ENCODE measurements at regions not wholly inside any gene's neighbourhood (a gene's known extent, or its start where the extent isn't known, plus 50 kb on each side); places are given as distances from the start of the nearest gene placed in this dataset.
A peak's percentile ranks its signal among the peaks of the same experiment; 100 is the strongest.

GRCh38 chr2:204114295-204115136, 178.0 kb downstream of the ICOS start:
- Histone ChIP-seq H3K9me3 (no peaks in the 10 kb centered on the region), H3K27me3 (no peaks in the 10 kb centered on the region), H3K4me1 (peaks cover 0 to 59% (median 50%) of the 10 kb centered on the region in 4 donors), H3K36me3 (no peaks in the 10 kb centered on the region), H3K27ac (no peak overlapping the region), H3K4me3 (no peak overlapping the region)
- WGBS, 2 donors, result 61 to 70% methylated on average over 11 of the region's 11 CpGs
- TF ChIP-seq POLR2AphosphoS5 (IDR thresholded peaks at IDR 0.05), result peak in 1 of 4 donors; percentile 7
- TF ChIP-seq POLR2A (IDR thresholded peaks at IDR 0.05), result no peak
- intact Hi-C loops (cut with DNase I), result loop anchor here (10.0 kb wide), 1 partner anchor 90 kb away; no protein-coding TSS in a partner anchor
- no peak for DNase-seq

- Histone ChIP-seq H3K27me3 (no peaks in the 10 kb centered on the region), H3K9me3 (no peaks in the 10 kb centered on the region), H3K27ac (peak overlapping the region in 3 of 4 donors; percentile 63 to 64 (median 63)), H3K36me3 (no peaks in the 10 kb centered on the region), H3K4me3 (no peak overlapping the region), H3K4me1 (peaks cover 0 to 53% (median 45%) of the 10 kb centered on the region in 4 donors)
- WGBS, 2 donors, result 74 to 86% methylated on average over 5 of the region's 5 CpGs
- no peak for TF ChIP-seq EP300 (IDR thresholded peaks at IDR 0.05)
- TF ChIP-seq, protein P1, sequence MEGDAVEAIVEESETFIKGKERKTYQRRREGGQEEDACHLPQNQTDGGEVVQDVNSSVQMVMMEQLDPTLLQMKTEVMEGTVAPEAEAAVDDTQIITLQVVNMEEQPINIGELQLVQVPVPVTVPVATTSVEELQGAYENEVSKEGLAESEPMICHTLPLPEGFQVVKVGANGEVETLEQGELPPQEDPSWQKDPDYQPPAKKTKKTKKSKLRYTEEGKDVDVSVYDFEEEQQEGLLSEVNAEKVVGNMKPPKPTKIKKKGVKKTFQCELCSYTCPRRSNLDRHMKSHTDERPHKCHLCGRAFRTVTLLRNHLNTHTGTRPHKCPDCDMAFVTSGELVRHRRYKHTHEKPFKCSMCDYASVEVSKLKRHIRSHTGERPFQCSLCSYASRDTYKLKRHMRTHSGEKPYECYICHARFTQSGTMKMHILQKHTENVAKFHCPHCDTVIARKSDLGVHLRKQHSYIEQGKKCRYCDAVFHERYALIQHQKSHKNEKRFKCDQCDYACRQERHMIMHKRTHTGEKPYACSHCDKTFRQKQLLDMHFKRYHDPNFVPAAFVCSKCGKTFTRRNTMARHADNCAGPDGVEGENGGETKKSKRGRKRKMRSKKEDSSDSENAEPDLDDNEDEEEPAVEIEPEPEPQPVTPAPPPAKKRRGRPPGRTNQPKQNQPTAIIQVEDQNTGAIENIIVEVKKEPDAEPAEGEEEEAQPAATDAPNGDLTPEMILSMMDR (IDR thresholded peaks at IDR 0.05), result no peak
- TF ChIP-seq POLR2A (IDR thresholded peaks at IDR 0.05), result no peak
- TF ChIP-seq POLR2AphosphoS5 (IDR thresholded peaks at IDR 0.05), result no peak
- intact Hi-C loops (cut with DNase I), result loop anchor here (10.0 kb wide), 1 partner anchor 91 kb away; no protein-coding TSS in a partner anchor
- no peak for DNase-seq
Observed at GRCh38 chr2:204115137-204116056, 178.8 kb downstream of the ICOS start.

GRCh38 chr2:204116159-204116792, 179.7 kb downstream of the ICOS start:
- H3K4me3 ChIP-seq, result no peak overlapping the region
- H3K9me3 ChIP-seq, result no peaks in the 10 kb centered on the region
- peak overlapping the region; percentile 39 to 64 (median 63) for H3K27ac ChIP-seq
- no peaks in the 10 kb centered on the region for H3K36me3 ChIP-seq
- TF ChIP-seq EP300 (IDR thresholded peaks at IDR 0.05) (no peak), POLR2AphosphoS5 (IDR thresholded peaks at IDR 0.05) (peak; percentile 27 to 67 (median 61))
- no peak for DNase-seq
- intact Hi-C loops (cut with DNase I), result loop anchor here (10.0 kb wide), 1 partner anchor 91 kb away; no protein-coding TSS in a partner anchor
- WGBS, 2 donors, result 75 to 79% methylated on average over 6 of the region's 6 CpGs
- H3K27me3 ChIP-seq, result no peaks in the 10 kb centered on the region
- peaks cover 0 to 47% (median 42%) of the 10 kb centered on the region in 4 donors for H3K4me1 ChIP-seq

DNA sequence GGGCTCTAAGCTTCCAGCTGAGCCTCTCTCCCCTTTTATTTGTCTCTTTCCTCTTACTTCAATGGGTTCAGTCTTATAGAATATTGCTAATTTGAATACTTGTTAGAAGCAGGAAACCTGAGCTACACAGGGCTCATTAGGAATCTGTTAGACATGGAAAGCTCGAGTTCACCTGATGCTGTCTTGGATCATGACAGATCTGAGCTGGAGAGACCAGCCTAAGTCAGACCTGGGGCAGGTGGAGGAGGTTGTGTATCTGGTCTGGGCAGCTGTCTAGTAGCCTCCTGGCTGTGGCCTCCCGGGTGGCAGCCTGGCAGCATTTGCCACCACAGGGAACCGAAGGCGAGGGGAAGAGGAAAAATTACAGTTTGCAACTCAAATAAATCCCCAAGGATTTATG, 185.9 kb downstream of the ICOS start:
- DNase-seq, result no peak
- 19 to 58% methylated on average over 4 of the region's 4 CpGs for WGBS, 2 donors
- Histone ChIP-seq H3K4me1 (peaks cover 0 to 13% (median 6%) of the 10 kb centered on the region in 4 donors), H3K27me3 (no peaks in the 10 kb centered on the region), H3K36me3 (no peaks in the 10 kb centered on the region), H3K9me3 (no peaks in the 10 kb centered on the region), H3K4me3 (no peak overlapping the region), H3K27ac (no peak overlapping the region)
- TF ChIP-seq EP300 (IDR thresholded peaks at IDR 0.05) (no peak), POLR2AphosphoS5 (IDR thresholded peaks at IDR 0.05) (no peak), POLR2A (IDR thresholded peaks at IDR 0.05) (no peak)
- TF ChIP-seq, protein P1 (IDR thresholded peaks at IDR 0.05), result no peak
- intact Hi-C loops (cut with DNase I), result no loop called here

DNA sequence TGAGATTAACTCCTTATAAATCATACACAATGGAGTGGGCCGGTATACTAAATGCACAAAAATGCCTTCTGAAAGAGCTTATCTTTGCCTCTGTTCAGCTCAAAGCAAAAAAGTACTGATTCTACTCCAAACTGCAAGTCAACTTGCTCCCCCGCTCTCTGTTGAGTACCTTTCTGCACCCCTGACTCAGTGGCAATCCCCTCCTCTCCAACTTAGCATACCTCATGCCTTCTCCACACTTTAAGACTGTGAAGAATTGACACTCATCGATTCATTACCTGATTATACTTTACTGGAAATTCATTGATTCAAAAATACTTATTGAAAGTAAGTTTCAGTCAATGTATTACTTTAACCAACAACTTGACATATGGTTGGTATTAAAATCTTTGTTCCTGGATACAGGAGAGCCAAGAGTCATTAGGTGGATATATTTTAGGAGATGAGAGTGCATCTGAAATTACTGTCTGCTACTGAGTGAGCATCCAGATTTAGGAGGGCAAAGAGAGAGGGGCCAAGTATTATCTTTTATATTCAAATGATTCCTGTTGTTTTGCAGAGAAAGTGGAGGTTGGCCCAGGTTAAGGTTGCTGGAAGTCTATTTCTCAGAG, 187.7 kb downstream of the ICOS start:
- H3K27me3 ChIP-seq, result no peaks in the 10 kb centered on the region
- no peaks in the 10 kb centered on the region for H3K9me3 ChIP-seq
- H3K36me3 ChIP-seq, result no peaks in the 10 kb centered on the region
- H3K4me3 ChIP-seq, result no peak overlapping the region
- TF ChIP-seq POLR2A (IDR thresholded peaks at IDR 0.05) (no peak), POLR2AphosphoS5 (IDR thresholded peaks at IDR 0.05) (no peak), EP300 (IDR thresholded peaks at IDR 0.05) (no peak)
- TF ChIP-seq, protein P1 (IDR thresholded peaks at IDR 0.05), result no peak
- intact Hi-C loops (cut with DNase I), result no loop called here
- DNase-seq, result no peak
- H3K4me1 ChIP-seq, result peaks cover 0 to 6% (median 2%) of the 10 kb centered on the region in 4 donors
- no peak overlapping the region for H3K27ac ChIP-seq
- 93 to 95% methylated on average over 3 of the region's 3 CpGs for WGBS, 2 donors
